ENCODE measurements at regions not wholly inside any gene's neighbourhood (a gene's known extent, or its start where the extent isn't known, plus 50 kb on each side); places are given as distances from the start of the nearest gene placed in this dataset.

DNA sequence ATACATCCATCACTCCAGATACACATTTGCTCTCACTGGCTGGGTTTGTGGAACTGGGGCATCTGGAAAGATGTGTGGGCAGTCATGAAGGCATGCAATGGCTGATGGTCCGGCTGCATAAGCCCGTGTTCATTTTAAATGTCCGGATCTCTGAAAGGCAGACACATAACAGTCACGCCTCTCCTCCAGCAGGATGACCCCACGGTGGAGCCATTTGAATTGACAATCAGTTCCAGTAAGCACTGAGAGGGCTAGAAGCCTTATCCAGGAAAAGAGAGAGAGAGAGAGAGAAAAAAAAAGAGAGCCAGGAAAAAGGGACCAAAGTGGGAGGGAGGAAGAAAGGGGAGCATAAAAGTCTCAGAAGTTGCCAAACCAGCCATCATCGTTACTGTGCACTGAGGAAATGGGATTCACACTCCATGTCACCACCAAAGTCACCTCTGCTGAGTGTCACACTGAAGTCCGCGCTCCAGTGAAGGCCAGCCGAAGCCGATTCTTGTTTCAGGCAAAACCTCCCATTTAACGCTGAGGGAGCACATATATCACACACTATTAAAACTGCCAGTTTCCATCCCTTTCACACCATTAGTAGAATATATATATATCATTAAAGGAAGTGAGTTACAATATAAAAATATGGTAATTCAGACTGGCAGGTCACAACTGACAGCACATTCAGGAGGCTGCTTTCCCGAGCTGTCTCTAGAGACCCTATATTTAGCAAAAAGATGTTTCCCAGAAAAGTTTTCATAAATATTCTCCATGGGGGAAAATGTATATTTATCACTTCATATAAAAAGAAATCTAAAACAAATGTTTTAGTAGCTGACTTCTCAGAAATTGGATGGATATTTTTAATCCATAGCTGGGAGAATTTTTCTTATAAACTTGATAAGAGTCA lies 142.0 kb downstream of the ACTR3 start:
- Histone ChIP-seq H3K4me1 (ENCODE audit: insufficient read depth, low read length) (no peaks in the 10 kb centered on the region), H3K4me2 (ENCODE audit: low read length) (no peak overlapping the region), H4K20me1 (ENCODE audit: low read length) (no peaks in the 10 kb centered on the region), H3K36me3 (ENCODE audit: low read depth, low read length) (no peaks in the 10 kb centered on the region), H3K9ac (ENCODE audit: low read length) (no peak overlapping the region), H3K9me2 (replicated peaks; ENCODE audit: low read length) (no peaks in the 10 kb centered on the region), H3K27me3 (ENCODE audit: low read length) (peaks cover 40% of the 10 kb centered on the region), H3F3A (ENCODE audit: low read length, unreplicated experiment) (no peaks in the 10 kb centered on the region), H3K27ac (ENCODE audit: low read length) (no peak overlapping the region), H3K4me3 (ENCODE audit: low read length) (no peak overlapping the region), H3K9me3 (ENCODE audit: low read length) (no peaks in the 10 kb centered on the region), H3K79me2 (ENCODE audit: low read length) (no peaks in the 10 kb centered on the region), H2AFZ (ENCODE audit: low read length) (no peak overlapping the region)
- CTCF ChIA-PET, result no interaction called here
- DNase-seq (no peak), ATAC-seq (no peak)
- no TSS peak for BruUV-seq (replicated peaks)
- POLR2A ChIA-PET (ENCODE audit: unreplicated experiment), result no interaction called here
- intact Hi-C loops (cut with micrococcal nuclease), result no loop called here
- TF ChIP-seq, protein P1, sequence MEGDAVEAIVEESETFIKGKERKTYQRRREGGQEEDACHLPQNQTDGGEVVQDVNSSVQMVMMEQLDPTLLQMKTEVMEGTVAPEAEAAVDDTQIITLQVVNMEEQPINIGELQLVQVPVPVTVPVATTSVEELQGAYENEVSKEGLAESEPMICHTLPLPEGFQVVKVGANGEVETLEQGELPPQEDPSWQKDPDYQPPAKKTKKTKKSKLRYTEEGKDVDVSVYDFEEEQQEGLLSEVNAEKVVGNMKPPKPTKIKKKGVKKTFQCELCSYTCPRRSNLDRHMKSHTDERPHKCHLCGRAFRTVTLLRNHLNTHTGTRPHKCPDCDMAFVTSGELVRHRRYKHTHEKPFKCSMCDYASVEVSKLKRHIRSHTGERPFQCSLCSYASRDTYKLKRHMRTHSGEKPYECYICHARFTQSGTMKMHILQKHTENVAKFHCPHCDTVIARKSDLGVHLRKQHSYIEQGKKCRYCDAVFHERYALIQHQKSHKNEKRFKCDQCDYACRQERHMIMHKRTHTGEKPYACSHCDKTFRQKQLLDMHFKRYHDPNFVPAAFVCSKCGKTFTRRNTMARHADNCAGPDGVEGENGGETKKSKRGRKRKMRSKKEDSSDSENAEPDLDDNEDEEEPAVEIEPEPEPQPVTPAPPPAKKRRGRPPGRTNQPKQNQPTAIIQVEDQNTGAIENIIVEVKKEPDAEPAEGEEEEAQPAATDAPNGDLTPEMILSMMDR (conservative IDR thresholded peaks at IDR 0.05; ENCODE audit: low read depth, low read length), result no peak
- no peak for TF ChIP-seq EZH2phosphoT487 (IDR thresholded peaks at IDR 0.05; ENCODE audit: borderline replicate concordance, low read length)
- no peak for TF ChIP-seq EZH2 (IDR thresholded peaks at IDR 0.05; ENCODE audit: low read length, unreplicated experiment)

- Histone ChIP-seq H3K9me2 (replicated peaks; ENCODE audit: low read length) (no peaks in the 10 kb centered on the region), H3F3A (ENCODE audit: low read length, unreplicated experiment) (no peaks in the 10 kb centered on the region), H3K9ac (ENCODE audit: low read length) (no peak overlapping the region), H3K9me3 (ENCODE audit: low read length) (no peaks in the 10 kb centered on the region), H2AFZ (ENCODE audit: low read length) (no peak overlapping the region), H3K4me2 (ENCODE audit: low read length) (no peak overlapping the region), H4K20me1 (ENCODE audit: low read length) (no peaks in the 10 kb centered on the region), H3K4me1 (ENCODE audit: insufficient read depth, low read length) (no peaks in the 10 kb centered on the region), H3K4me3 (ENCODE audit: low read length) (no peak overlapping the region), H3K27ac (ENCODE audit: low read length) (no peak overlapping the region), H3K36me3 (ENCODE audit: low read depth, low read length) (no peaks in the 10 kb centered on the region), H3K27me3 (ENCODE audit: low read length) (peaks cover 36% of the 10 kb centered on the region), H3K79me2 (ENCODE audit: low read length) (no peaks in the 10 kb centered on the region)
- BruUV-seq (replicated peaks), result no TSS peak
- no peak for ATAC-seq
- CTCF ChIA-PET, result no interaction called here
- intact Hi-C loops (cut with micrococcal nuclease), result no loop called here
- DNase-seq, result no peak
- POLR2A ChIA-PET (ENCODE audit: unreplicated experiment), result no interaction called here
- TF ChIP-seq, protein P1 (conservative IDR thresholded peaks at IDR 0.05; ENCODE audit: low read depth, low read length), result no peak
- TF ChIP-seq EZH2phosphoT487 (IDR thresholded peaks at IDR 0.05; ENCODE audit: borderline replicate concordance, low read length), result no peak
- no peak for TF ChIP-seq EZH2 (IDR thresholded peaks at IDR 0.05; ENCODE audit: low read length, unreplicated experiment)
These were observed 142.8 kb downstream of the ACTR3 start for GRCh38 chr2:114032705-114033104.

DNA sequence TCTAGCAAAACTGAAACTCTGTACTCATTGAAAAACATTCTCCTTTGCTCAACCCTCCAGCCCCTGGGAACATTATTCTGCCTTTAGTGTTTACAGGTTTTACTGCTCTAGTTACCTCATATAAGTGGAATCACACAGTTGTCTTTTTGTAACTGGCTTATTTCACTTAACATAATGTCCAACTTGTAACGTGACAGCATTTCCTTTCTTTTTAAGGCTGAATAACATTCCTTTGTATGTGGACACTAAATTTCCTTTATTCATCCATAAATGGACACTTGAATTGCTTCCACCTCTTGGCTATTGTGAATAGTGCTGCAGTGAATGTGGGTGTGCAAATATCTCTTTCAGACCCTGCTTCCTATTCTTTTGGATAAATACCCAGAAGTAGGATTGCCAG lies 144.9 kb downstream of the ACTR3 start:
- Histone ChIP-seq H3K4me3 (ENCODE audit: low read length) (no peak overlapping the region), H3F3A (ENCODE audit: low read length, unreplicated experiment) (no peaks in the 10 kb centered on the region), H2AFZ (ENCODE audit: low read length) (no peak overlapping the region), H3K27me3 (ENCODE audit: low read length) (peaks cover 50% of the 10 kb centered on the region), H3K36me3 (ENCODE audit: low read depth, low read length) (no peaks in the 10 kb centered on the region), H3K9me3 (ENCODE audit: low read length) (no peaks in the 10 kb centered on the region), H3K4me2 (ENCODE audit: low read length) (no peak overlapping the region), H4K20me1 (ENCODE audit: low read length) (no peaks in the 10 kb centered on the region), H3K9me2 (replicated peaks; ENCODE audit: low read length) (no peaks in the 10 kb centered on the region), H3K9ac (ENCODE audit: low read length) (no peak overlapping the region), H3K79me2 (ENCODE audit: low read length) (no peaks in the 10 kb centered on the region), H3K27ac (ENCODE audit: low read length) (no peak overlapping the region), H3K4me1 (ENCODE audit: insufficient read depth, low read length) (no peaks in the 10 kb centered on the region)
- intact Hi-C loops (cut with micrococcal nuclease), result no loop called here
- DNase-seq, result no peak
- no peak for ATAC-seq
- CTCF ChIA-PET, result no interaction called here
- POLR2A ChIA-PET (ENCODE audit: unreplicated experiment), result no interaction called here
- TF ChIP-seq, protein P1 (conservative IDR thresholded peaks at IDR 0.05; ENCODE audit: low read depth, low read length), result no peak
- TF ChIP-seq EZH2 (IDR thresholded peaks at IDR 0.05; ENCODE audit: low read length, unreplicated experiment) (no peak), EZH2phosphoT487 (IDR thresholded peaks at IDR 0.05; ENCODE audit: borderline replicate concordance, low read length) (no peak)
- BruUV-seq (replicated peaks), result no TSS peak

Data from PC-3 (cell line).